Thyroid gland (tissue), 4 donors: ENCODE measurements at regions not wholly inside any gene's neighbourhood (a gene's known extent, or its start where the extent isn't known, plus 50 kb on each side); places are given as distances from the start of the nearest gene placed in this dataset.

Source experiments
- CTCF ChIP-seq, 6 experiments: fragments of 200-600 bp in 3 of 6; fragments of 450-650 bp in 3 of 6; sonication (generic) in 3 of 6; IDR thresholded peaks; one replicate each; pipeline ENCODE4 v1.5.1; 2016 to 2019; ENCODE audit warnings: antibody characterized with exemption in 6 of 6, mild to moderate bottlenecking in 2 of 6, inconsistent platforms in 1 of 6, moderate library complexity in 1 of 6
- POLR2A ChIP-seq, 2 donors: fragments of 450-650 bp; IDR thresholded peaks; one replicate each; pipeline ENCODE4 v1.6.1; 2017; ENCODE audit warnings: antibody characterized with exemption in 2 of 2, mild to moderate bottlenecking in 2 of 2, moderate library complexity in 1 of 2

GRCh38 chr12:67145692-67146091, 123.5 kb upstream of the CAND1 start:
- no peak for TF ChIP-seq POLR2A (IDR thresholded peaks at IDR 0.05)
- no peak for TF ChIP-seq CTCF (IDR thresholded peaks at IDR 0.05)
